Panc1 (cell line): ENCODE measurements at regions not wholly inside any gene's neighbourhood (a gene's known extent, or its start where the extent isn't known, plus 50 kb on each side); places are given as distances from the start of the nearest gene placed in this dataset.

Source experiments
- ATAC-seq: fragments of 200-7000 bp; cut with Tn5 transposase; 2 replicates; pipeline ENCODE4 v1.9.1; 2020; ENCODE audit warnings: mild to moderate bottlenecking, moderate library complexity
- BruUV-seq: library from RNA; stranded (reverse); fragments of 400-500 nt; replicated peaks from 2 replicates; lab custom pipeline; 2021; lab: Mats Ljungman, UMichigan
- CTCF ChIA-PET: fragments of 300-600 bp; sonication (Branson Sonifier 250); formaldehyde crosslinking; loops from one replicate; lab custom pipeline; 2022; ENCODE audit warnings: antibody characterized with exemption; lab: Charles Lee
- POLR2A ChIA-PET: fragments of 300-600 bp; sonication (Branson Sonifier 250); formaldehyde crosslinking; loops from one replicate; lab custom pipeline; 2022; ENCODE audit warnings: antibody characterized with exemption; lab: Charles Lee
- DNase-seq: peaks from one replicate; pipeline ENCODE4 v3.0.0-alpha.2; 2010; ENCODE audit warnings: low read depth, low spot score
- H3K27ac ChIP-seq: 2 replicates; pipeline ENCODE4 v1.5.1; 2011; ENCODE audit warnings: mild to moderate bottlenecking, low read length, inconsistent platforms
- H3K27me3 ChIP-seq: fragments of 200-500 bp; sonication (Bioruptor generic); 2 replicates; pipeline ENCODE4 v1.6.0; 2014; ENCODE audit warnings: low read length, inconsistent platforms; ENCODE audit not compliant: control insufficient read depth, insufficient read depth
- H3K36me3 ChIP-seq: fragments of 200-500 bp; sonication (Bioruptor generic); 2 replicates; pipeline ENCODE4 v1.5.1; 2014; ENCODE audit warnings: inconsistent platforms, mild to moderate bottlenecking, low read length, moderate library complexity; ENCODE audit not compliant: control insufficient read depth, insufficient read depth
- H3K4me1 ChIP-seq: 2 replicates; pipeline ENCODE4 v1.5.1; 2011; ENCODE audit warnings: inconsistent platforms, mild to moderate bottlenecking, low read length, moderate library complexity; ENCODE audit not compliant: control insufficient read depth, insufficient read depth
- H3K4me3 ChIP-seq, 2 experiments: 2 replicates each; pipeline ENCODE4 v1.5.1; 2011 to 2012; ENCODE audit warnings: low read depth in 2 of 2, low read length in 2 of 2, mild to moderate bottlenecking in 2 of 2, inconsistent platforms in 1 of 2, moderate library complexity in 1 of 2
- H3K9me3 ChIP-seq: fragments of 200-500 bp; sonication (Bioruptor generic); 2 replicates; pipeline ENCODE4 v1.5.1; 2014; ENCODE audit warnings: low read depth, mild to moderate bottlenecking, inconsistent platforms, low read length, moderate library complexity; ENCODE audit not compliant: control insufficient read depth, insufficient read depth
- CTCF ChIP-seq: fragments of 450-650 bp; IDR thresholded peaks from 2 replicates; pipeline ENCODE4 v1.5.1; 2017; ENCODE audit warnings: mild to moderate bottlenecking
- POLR2AphosphoS5 ChIP-seq: IDR thresholded peaks from 2 replicates; pipeline ENCODE4 v1.6.1; 2012; ENCODE audit warnings: mild to moderate bottlenecking, low read depth, low read length, moderate library complexity
- REST ChIP-seq, 2 experiments: IDR thresholded peaks; 2 replicates each; pipeline ENCODE4 v1.6.1; 2011 to 2012; ENCODE audit warnings: low read depth in 2 of 2, control low read depth in 1 of 2, low read length in 1 of 2, mild to moderate bottlenecking in 1 of 2, moderate library complexity in 1 of 2; ENCODE audit not compliant: insufficient read depth in 1 of 2
- SIN3A ChIP-seq: IDR thresholded peaks from 2 replicates; pipeline ENCODE4 v1.6.1; 2012; ENCODE audit warnings: low read depth, mild to moderate bottlenecking, low read length, moderate library complexity, borderline replicate concordance; ENCODE audit not compliant: insufficient read depth
- TCF7L2 ChIP-seq: IDR thresholded peaks from 2 replicates; pipeline ENCODE4 v1.6.1; 2011; ENCODE audit warnings: mild to moderate bottlenecking, low read depth, low read length, inconsistent platforms
- in situ Hi-C: cut with HindIII; loops from 2 replicates; pipeline ENCODE4 v1.10.0; 2016; ENCODE audit warnings: low sequenced_read_pairs, low pct_unique_long_range_greater_than_20kb
- intact Hi-C: fragments of 100-400 bp; cut with micrococcal nuclease; formaldehyde crosslinking; loops from one replicate; pipeline ENCODE4 v1.10.0; 2022; ENCODE audit not compliant: unreplicated experiment

- Histone ChIP-seq H3K36me3 (no peaks in the 10 kb centered on the region), H3K4me1 (no peaks in the 10 kb centered on the region), H3K27ac (no peak overlapping the region), H3K4me3 (no peak overlapping the region), H3K27me3 (no peaks in the 10 kb centered on the region), H3K9me3 (no peaks in the 10 kb centered on the region)
- ChIA-PET POLR2A (interaction anchor here (0.5 kb wide), 1 partner anchor 272 kb away, joined by 8 read pairs; no protein-coding TSS in a partner anchor), CTCF (no interaction called here)
- no peak for TF ChIP-seq SIN3A
- TF ChIP-seq CTCF, result no peak
- no peak for TF ChIP-seq REST (IDR thresholded peaks at IDR 0.05; ENCODE audit: insufficient read depth in 1 of 2, low read depth in 2 of 2, low read length in 1 of 2)
- no peak for ATAC-seq
- BruUV-seq, result no TSS peak
- no peak for DNase-seq
- in situ Hi-C loops (no loop called here), intact Hi-C loops (no loop called here)
Measured at GRCh38 chr3:55247666-55248065, 239.4 kb downstream of the WNT5A start.

- no peak overlapping the region for H3K4me3 ChIP-seq
- H3K36me3 ChIP-seq, result no peaks in the 10 kb centered on the region
- DNase-seq, result no peak
- in situ Hi-C loops, result no loop called here
- H3K27ac ChIP-seq, result no peak overlapping the region
- H3K27me3 ChIP-seq, result no peaks in the 10 kb centered on the region
- no peak for ATAC-seq
- no TSS peak for BruUV-seq
- H3K4me1 ChIP-seq, result no peaks in the 10 kb centered on the region
- ChIA-PET POLR2A (no interaction called here), CTCF (no interaction called here)
- intact Hi-C loops, result no loop called here
- no peaks in the 10 kb centered on the region for H3K9me3 ChIP-seq
- no peak for TF ChIP-seq POLR2AphosphoS5
Measured at GRCh38 chr3:55246033-55246432, 241.1 kb downstream of the WNT5A start.

- ATAC-seq (no peak), DNase-seq (no peak)
- no peak overlapping the region for H3K27ac ChIP-seq
- no TSS peak for BruUV-seq
- TF ChIP-seq POLR2AphosphoS5 (no peak), REST (IDR thresholded peaks at IDR 0.05; ENCODE audit: insufficient read depth in 1 of 2, low read depth in 2 of 2, low read length in 1 of 2) (no peak), TCF7L2 (no peak), SIN3A (no peak), CTCF (no peak)
- ChIA-PET CTCF (no interaction called here), POLR2A (no interaction called here)
- H3K9me3 ChIP-seq, result no peaks in the 10 kb centered on the region
- no peaks in the 10 kb centered on the region for H3K4me1 ChIP-seq
- in situ Hi-C loops, result no loop called here
- no peaks in the 10 kb centered on the region for H3K27me3 ChIP-seq
- no peak overlapping the region for H3K4me3 ChIP-seq
- intact Hi-C loops, result no loop called here
- H3K36me3 ChIP-seq, result no peaks in the 10 kb centered on the region
Measured at GRCh38 chr3:55245351-55245750, 241.8 kb downstream of the WNT5A start.
